GM12878 (cell line): ENCODE measurements at regions not wholly inside any gene's neighbourhood (a gene's known extent, or its start where the extent isn't known, plus 50 kb on each side); places are given as distances from the start of the nearest gene placed in this dataset.

Source experiments
- ATAC-seq: fragments of 200-7000 bp; cut with Tn5 transposase; 3 replicates; pipeline ENCODE4 v1.9.1; 2020; ENCODE audit warnings: mild to moderate bottlenecking, moderate library complexity
- BruUV-seq: library from RNA; stranded (reverse); fragments of 400-500 nt; replicated peaks from 2 replicates; lab custom pipeline; 2021; lab: Mats Ljungman, UMichigan
- CTCF ChIA-PET: fragments of 300-600 bp; sonication (Branson Sonifier 250); formaldehyde crosslinking; extraction: SDS; loops from one replicate; lab custom pipeline; 2021; ENCODE audit warnings: inconsistent platforms; lab: Yijun Ruan, JAX
- POLR2A ChIA-PET: fragments of 350-600 bp; formaldehyde crosslinking; extraction: SDS; loops from one replicate; lab custom pipeline; 2021; ENCODE audit warnings: inconsistent platforms; lab: Charles Lee
- RAD21 ChIA-PET: fragments of 300-600 bp; sonication (Branson Sonifier 250); formaldehyde crosslinking; loops from one replicate; lab custom pipeline; 2023; ENCODE audit warnings: antibody characterized with exemption; ENCODE audit not compliant: unreplicated experiment; lab: Charles Lee
- SMC1A ChIA-PET: fragments of 300-600 bp; sonication (Branson Sonifier 250); formaldehyde crosslinking; loops from one replicate; lab custom pipeline; 2023; ENCODE audit not compliant: unreplicated experiment, uncharacterized antibody; lab: Charles Lee
- DNase-seq: peaks from one replicate; pipeline ENCODE4 v3.0.0-alpha.2; 2011; ENCODE audit warnings: low read depth, low spot score
- FAIRE-seq: peaks from 3 replicates; lab custom pipeline; 2011; peaks lifted over from hg19 to GRCh38; lab: Jason Lieb, UNC
- H2AFZ ChIP-seq: 2 replicates; pipeline ENCODE4 v1.6.0; 2011; ENCODE audit warnings: low read depth, low read length, control low read depth; ENCODE audit not compliant: control insufficient read depth
- H3K27ac ChIP-seq: 2 replicates; pipeline ENCODE4 v1.5.1; 2011; ENCODE audit warnings: control low read depth; ENCODE audit not compliant: control insufficient read depth, insufficient read depth
- H3K27me3 ChIP-seq, 2 experiments: replicated peaks in 1 of 2; 2 replicates each; pipeline versions ENCODE4 v1.6.0 to v1.6.1; 2011; ENCODE audit warnings: low read length in 1 of 2; ENCODE audit not compliant: control insufficient read depth in 2 of 2, insufficient read depth in 2 of 2
- H3K36me3 ChIP-seq, 2 experiments: 2 replicates each; pipeline ENCODE4 v1.5.1; 2011; ENCODE audit warnings: low read length in 1 of 2; ENCODE audit not compliant: control insufficient read depth in 2 of 2, insufficient read depth in 2 of 2
- H3K4me1 ChIP-seq: 2 replicates; pipeline ENCODE4 v1.6.1; 2011; ENCODE audit warnings: mild to moderate bottlenecking, low read length, moderate library complexity, mixed read lengths; ENCODE audit not compliant: control insufficient read depth, insufficient read depth
- H3K4me2 ChIP-seq: 2 replicates; pipeline ENCODE4 v1.6.0; 2011; ENCODE audit warnings: control low read depth; ENCODE audit not compliant: control insufficient read depth, insufficient read depth
- H3K4me3 ChIP-seq: fragments of 200-600 bp; sonication (generic); 2 replicates; pipeline ENCODE4 v1.5.1; 2016
- H3K79me2 ChIP-seq: 2 replicates; pipeline ENCODE4 v1.6.0; 2011; ENCODE audit warnings: low read length; ENCODE audit not compliant: control insufficient read depth, insufficient read depth
- H3K9ac ChIP-seq: 2 replicates; pipeline ENCODE4 v1.8.0; 2011; ENCODE audit warnings: low read length, control low read depth, mixed read lengths; ENCODE audit not compliant: control insufficient read depth, insufficient read depth
- H3K9me3 ChIP-seq: replicated peaks from 3 replicates; pipeline ENCODE4 v1.5.1; 2011; ENCODE audit warnings: mild to moderate bottlenecking, low read length; ENCODE audit not compliant: control insufficient read depth, insufficient read depth
- H4K20me1 ChIP-seq: 2 replicates; pipeline ENCODE4 v1.6.0; 2011; ENCODE audit not compliant: control insufficient read depth, insufficient read depth
- ASH2L ChIP-seq: fragments of 300-600, 200-600 bp; sonication (generic); IDR thresholded peaks from 2 replicates; pipeline ENCODE4 v1.6.1; 2017; ENCODE audit warnings: low read depth, mild to moderate bottlenecking, borderline replicate concordance
- BACH1 ChIP-seq: fragments of 450-650 bp; IDR thresholded peaks from 2 replicates; pipeline ENCODE4 v1.6.1; 2017; ENCODE audit warnings: mild to moderate bottlenecking, borderline replicate concordance
- BCL11A ChIP-seq: IDR thresholded peaks from 2 replicates; pipeline ENCODE4 v1.6.1; 2011; ENCODE audit warnings: low read depth, low read length
- BHLHE40 ChIP-seq, 2 experiments: fragments of 450-650 bp in 1 of 2; IDR thresholded peaks; 2 replicates each; pipeline ENCODE4 v1.6.1; 2011 to 2017; ENCODE audit warnings: low read depth in 2 of 2, borderline replicate concordance in 1 of 2, improper control_type of control experiment in 1 of 2, low read length in 1 of 2, mild to moderate bottlenecking in 1 of 2
- FOXM1 ChIP-seq: IDR thresholded peaks from 2 replicates; pipeline ENCODE4 v1.6.1; 2012; ENCODE audit warnings: low read depth, mild to moderate bottlenecking, inconsistent platforms, low read length, moderate library complexity
- HDGF ChIP-seq: fragments of 450-650 bp; IDR thresholded peaks from 2 replicates; pipeline ENCODE4 v1.6.1; 2016; ENCODE audit warnings: antibody characterized with exemption
- IRF4 ChIP-seq: IDR thresholded peaks from 2 replicates; pipeline ENCODE4 v1.6.1; 2011; ENCODE audit warnings: low read depth, low read length
- MTA3 ChIP-seq: IDR thresholded peaks from 2 replicates; pipeline ENCODE4 v1.6.1; 2012; ENCODE audit warnings: low read length, inconsistent platforms, borderline replicate concordance
- MYC ChIP-seq: IDR thresholded peaks from 2 replicates; pipeline ENCODE4 v1.6.1; 2011; ENCODE audit warnings: mild to moderate bottlenecking, low read length, moderate library complexity, inconsistent platforms; ENCODE audit not compliant: insufficient read depth, insufficient replicate concordance, insufficient read length, severe bottlenecking
- NFYA ChIP-seq: IDR thresholded peaks from 2 replicates; pipeline ENCODE4 v1.6.1; 2011; ENCODE audit warnings: low read depth, mild to moderate bottlenecking, low read length, improper control_type of control experiment, borderline replicate concordance
- POLR2AphosphoS2 ChIP-seq: IDR thresholded peaks from 2 replicates; pipeline ENCODE4 v1.6.1; 2011; ENCODE audit warnings: low read depth, mild to moderate bottlenecking, low read length, improper control_type of control experiment, moderate library complexity
- POLR2AphosphoS5 ChIP-seq: IDR thresholded peaks from 2 replicates; pipeline ENCODE4 v1.6.1; 2011; ENCODE audit warnings: mild to moderate bottlenecking, low read length, inconsistent platforms
- SMC3 ChIP-seq: IDR thresholded peaks from 2 replicates; pipeline ENCODE4 v1.6.1; 2011; ENCODE audit warnings: low read length, improper control_type of control experiment, borderline replicate concordance
- SUZ12 ChIP-seq: fragments of 200-600 bp; sonication (generic); IDR thresholded peaks from one replicate; pipeline ENCODE4 v1.6.1; 2018; ENCODE audit warnings: antibody characterized with exemption, mild to moderate bottlenecking; ENCODE audit not compliant: unreplicated experiment
- TCF3 ChIP-seq: IDR thresholded peaks from 2 replicates; pipeline ENCODE4 v1.6.1; 2012; ENCODE audit warnings: low read depth, mild to moderate bottlenecking, low read length, borderline replicate concordance; ENCODE audit not compliant: insufficient read depth
- ZNF24 ChIP-seq: fragments of 450-650 bp; IDR thresholded peaks from 2 replicates; pipeline ENCODE4 v1.6.1; 2017; ENCODE audit warnings: antibody characterized with exemption, mild to moderate bottlenecking
- WGBS: methylation state at CpG from one replicate; pipeline ENCODE4 v1.1.6; 2016; ENCODE audit warnings: low lambda C conversion rate; ENCODE audit not compliant: insufficient replicate concordance, insufficient coverage; ENCODE audit errors: missing lambda C conversion rate; 5-methylcytosine and 5-hydroxymethylcytosine counted together
- in situ Hi-C: fragments of 300-500 bp; cut with MboI; formaldehyde crosslinking; loops from 9 replicates; pipeline ENCODE4 v1.14.3; 2018; ENCODE audit warnings: mixed read lengths
- intact Hi-C: fragments of 100-400 bp; cut with micrococcal nuclease; formaldehyde crosslinking; loops from one replicate; pipeline ENCODE4 v1.14.2; 2022; ENCODE audit not compliant: unreplicated experiment
- TF ChIP-seq, protein P1 (sequence below): fragments of 450-650 bp; IDR thresholded peaks from 2 replicates; pipeline ENCODE4 v1.6.1; 2016; ENCODE audit warnings: mild to moderate bottlenecking
- TF ChIP-seq, protein P2 (sequence below): IDR thresholded peaks from 2 replicates; pipeline ENCODE4 v1.6.1; 2012; ENCODE audit warnings: mild to moderate bottlenecking, low read depth, low read length
- TF ChIP-seq, protein P3 (sequence below): IDR thresholded peaks from 2 replicates; pipeline ENCODE4 v1.6.1; 2012; ENCODE audit warnings: low read length, inconsistent platforms

DNA sequence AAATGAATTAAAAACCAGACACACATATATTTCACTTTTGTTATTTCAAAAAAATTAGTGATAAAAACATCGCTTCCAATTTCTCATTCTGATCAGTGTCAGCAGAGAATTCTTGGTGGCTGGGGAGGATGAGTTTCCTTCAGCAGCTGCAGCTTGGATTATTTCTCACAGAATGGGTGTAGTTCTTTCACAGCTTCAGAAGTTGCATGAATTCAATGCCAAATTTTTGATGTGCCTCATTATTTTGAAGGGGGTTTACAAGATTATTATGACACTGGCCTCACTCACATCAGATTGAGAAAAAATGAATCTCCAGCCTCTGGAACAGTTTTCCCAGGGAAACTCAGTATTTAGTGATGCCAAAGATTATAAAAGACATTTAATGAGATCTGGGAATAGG is 184.9 kb upstream of the WDFY3 start:
- Histone ChIP-seq H3K9ac (no peak overlapping the region), H3K27me3 (no peaks in the 10 kb centered on the region), H3K79me2 (no peaks in the 10 kb centered on the region), H3K9me3 (no peaks in the 10 kb centered on the region), H3K27ac (no peak overlapping the region), H2AFZ (no peak overlapping the region), H3K4me2 (no peak overlapping the region), H3K36me3 (no peaks in the 10 kb centered on the region), H4K20me1 (no peaks in the 10 kb centered on the region), H3K4me3 (no peak overlapping the region), H3K4me1 (no peaks in the 10 kb centered on the region)
- intact Hi-C loops = no loop called here
- TF ChIP-seq IRF4 (no peak), BCL11A (no peak), POLR2AphosphoS5 (no peak), POLR2AphosphoS2 (no peak), ZNF24 (no peak), MTA3 (no peak), NFYA (no peak), BHLHE40 (IDR thresholded peaks at IDR 0.05; ENCODE audit: borderline replicate concordance in 1 of 2, low read depth in 2 of 2, low read length in 1 of 2) (no peak), TCF3 (no peak), SUZ12 (no peak), HDGF (no peak), BACH1 (no peak), ASH2L (no peak), SMC3 (no peak), MYC (no peak), FOXM1 (no peak)
- TF ChIP-seq, protein P1, sequence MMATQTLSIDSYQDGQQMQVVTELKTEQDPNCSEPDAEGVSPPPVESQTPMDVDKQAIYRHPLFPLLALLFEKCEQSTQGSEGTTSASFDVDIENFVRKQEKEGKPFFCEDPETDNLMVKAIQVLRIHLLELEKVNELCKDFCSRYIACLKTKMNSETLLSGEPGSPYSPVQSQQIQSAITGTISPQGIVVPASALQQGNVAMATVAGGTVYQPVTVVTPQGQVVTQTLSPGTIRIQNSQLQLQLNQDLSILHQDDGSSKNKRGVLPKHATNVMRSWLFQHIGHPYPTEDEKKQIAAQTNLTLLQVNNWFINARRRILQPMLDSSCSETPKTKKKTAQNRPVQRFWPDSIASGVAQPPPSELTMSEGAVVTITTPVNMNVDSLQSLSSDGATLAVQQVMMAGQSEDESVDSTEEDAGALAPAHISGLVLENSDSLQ = no peak
- TF ChIP-seq, protein P2, sequence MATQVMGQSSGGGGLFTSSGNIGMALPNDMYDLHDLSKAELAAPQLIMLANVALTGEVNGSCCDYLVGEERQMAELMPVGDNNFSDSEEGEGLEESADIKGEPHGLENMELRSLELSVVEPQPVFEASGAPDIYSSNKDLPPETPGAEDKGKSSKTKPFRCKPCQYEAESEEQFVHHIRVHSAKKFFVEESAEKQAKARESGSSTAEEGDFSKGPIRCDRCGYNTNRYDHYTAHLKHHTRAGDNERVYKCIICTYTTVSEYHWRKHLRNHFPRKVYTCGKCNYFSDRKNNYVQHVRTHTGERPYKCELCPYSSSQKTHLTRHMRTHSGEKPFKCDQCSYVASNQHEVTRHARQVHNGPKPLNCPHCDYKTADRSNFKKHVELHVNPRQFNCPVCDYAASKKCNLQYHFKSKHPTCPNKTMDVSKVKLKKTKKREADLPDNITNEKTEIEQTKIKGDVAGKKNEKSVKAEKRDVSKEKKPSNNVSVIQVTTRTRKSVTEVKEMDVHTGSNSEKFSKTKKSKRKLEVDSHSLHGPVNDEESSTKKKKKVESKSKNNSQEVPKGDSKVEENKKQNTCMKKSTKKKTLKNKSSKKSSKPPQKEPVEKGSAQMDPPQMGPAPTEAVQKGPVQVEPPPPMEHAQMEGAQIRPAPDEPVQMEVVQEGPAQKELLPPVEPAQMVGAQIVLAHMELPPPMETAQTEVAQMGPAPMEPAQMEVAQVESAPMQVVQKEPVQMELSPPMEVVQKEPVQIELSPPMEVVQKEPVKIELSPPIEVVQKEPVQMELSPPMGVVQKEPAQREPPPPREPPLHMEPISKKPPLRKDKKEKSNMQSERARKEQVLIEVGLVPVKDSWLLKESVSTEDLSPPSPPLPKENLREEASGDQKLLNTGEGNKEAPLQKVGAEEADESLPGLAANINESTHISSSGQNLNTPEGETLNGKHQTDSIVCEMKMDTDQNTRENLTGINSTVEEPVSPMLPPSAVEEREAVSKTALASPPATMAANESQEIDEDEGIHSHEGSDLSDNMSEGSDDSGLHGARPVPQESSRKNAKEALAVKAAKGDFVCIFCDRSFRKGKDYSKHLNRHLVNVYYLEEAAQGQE = no peak
- TF ChIP-seq, protein P3, sequence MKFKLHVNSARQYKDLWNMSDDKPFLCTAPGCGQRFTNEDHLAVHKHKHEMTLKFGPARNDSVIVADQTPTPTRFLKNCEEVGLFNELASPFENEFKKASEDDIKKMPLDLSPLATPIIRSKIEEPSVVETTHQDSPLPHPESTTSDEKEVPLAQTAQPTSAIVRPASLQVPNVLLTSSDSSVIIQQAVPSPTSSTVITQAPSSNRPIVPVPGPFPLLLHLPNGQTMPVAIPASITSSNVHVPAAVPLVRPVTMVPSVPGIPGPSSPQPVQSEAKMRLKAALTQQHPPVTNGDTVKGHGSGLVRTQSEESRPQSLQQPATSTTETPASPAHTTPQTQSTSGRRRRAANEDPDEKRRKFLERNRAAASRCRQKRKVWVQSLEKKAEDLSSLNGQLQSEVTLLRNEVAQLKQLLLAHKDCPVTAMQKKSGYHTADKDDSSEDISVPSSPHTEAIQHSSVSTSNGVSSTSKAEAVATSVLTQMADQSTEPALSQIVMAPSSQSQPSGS = no peak
- ATAC-seq (no peak), FAIRE-seq (no peak), DNase-seq (no peak)
- ChIA-PET POLR2A (no interaction called here), CTCF (interaction anchor here (0.6 to 0.8 kb wide), 2 partner anchors 596 to 894 kb away, joined by 3 to 4 read pairs; no protein-coding TSS in a partner anchor), SMC1A (interaction anchor here (0.9 kb wide), 1 partner anchor 596 kb away, joined by 4 read pairs; no protein-coding TSS in a partner anchor), RAD21 (no interaction called here)
- WGBS = 35% methylated on average over 1 of the region's 1 CpG
- BruUV-seq = no TSS peak
- in situ Hi-C loops = no loop called here
